Lung (tissue), 11 donors: ENCODE measurements at regions not wholly inside any gene's neighbourhood (a gene's known extent, or its start where the extent isn't known, plus 50 kb on each side); places are given as distances from the start of the nearest gene placed in this dataset.

Experiments
- ATAC-seq: fragments of 200-7000 bp; cut with Tn5 transposase; one replicate; pipeline ENCODE4 v1.9.1; 2020; ENCODE audit warnings: moderate number of reproducible peaks; ENCODE audit not compliant: insufficient read depth, low FRiP score
- DNase-seq, 3 donors: peaks; one replicate each; pipeline ENCODE4 v3.0.0-alpha.2; 2013 to 2017
- H3K27ac ChIP-seq, 2 donors: one replicate each; pipeline ENCODE4 v1.5.1; 2013; ENCODE audit warnings: mild to moderate bottlenecking in 2 of 2, moderate library complexity in 2 of 2, control low read depth in 1 of 2, inconsistent platforms in 1 of 2, low read depth in 1 of 2, low read length in 1 of 2
- H3K27me3 ChIP-seq, 3 donors: one replicate each; pipeline ENCODE4 v1.5.1; 2013; ENCODE audit warnings: low read length in 2 of 3; ENCODE audit not compliant: control insufficient read depth in 3 of 3, insufficient read depth in 3 of 3
- H3K36me3 ChIP-seq, 4 donors: one replicate each; pipeline ENCODE4 v1.5.1; 2013; ENCODE audit warnings: low read length in 4 of 4, mild to moderate bottlenecking in 1 of 4, moderate library complexity in 1 of 4; ENCODE audit not compliant: control insufficient read depth in 4 of 4, insufficient read depth in 4 of 4
- H3K4me1 ChIP-seq, 5 donors: one replicate each; pipeline ENCODE4 v1.5.1; 2013; ENCODE audit warnings: low read length in 5 of 5, mild to moderate bottlenecking in 2 of 5, moderate library complexity in 1 of 5; ENCODE audit not compliant: control insufficient read depth in 5 of 5, insufficient read depth in 5 of 5
- H3K4me3 ChIP-seq: one replicate; pipeline ENCODE4 v1.5.1; 2013; ENCODE audit warnings: mild to moderate bottlenecking, control low read depth, moderate library complexity
- H3K9ac ChIP-seq, 2 donors: one replicate each; pipeline ENCODE4 v1.5.1; 2013; ENCODE audit warnings: low read length in 2 of 2, control low read depth in 1 of 2; ENCODE audit not compliant: insufficient read depth in 1 of 2
- H3K9me3 ChIP-seq, 4 donors: one replicate each; pipeline ENCODE4 v1.5.1; 2013; ENCODE audit warnings: low read length in 3 of 4, mild to moderate bottlenecking in 1 of 4, moderate library complexity in 1 of 4; ENCODE audit not compliant: control insufficient read depth in 4 of 4, insufficient read depth in 3 of 4
- WGBS, 2 donors: extraction: QIAGEN DNeasy Blood & Tissue Kit; methylation state at CpG; one replicate each; pipeline ENCODE4 v1.1.7; 2013; 5-methylcytosine and 5-hydroxymethylcytosine counted together
- TF ChIP-seq, protein P1 (sequence below): IDR thresholded peaks from 2 replicates; pipeline ENCODE4 v1.5.1; 2012; ENCODE audit warnings: mild to moderate bottlenecking; ENCODE audit errors: control extremely low read depth, extremely low read depth
- donor health status: control.
- donor health status: control.
- donor health status: Bipolar disorder and iron deficiency.
- donor health status: healthy.
- donor health status: DM: yes; HTN: yes; CAD: no.

- no peak overlapping the region for H3K27ac ChIP-seq
- no peak for ATAC-seq
- no peak overlapping the region for H3K9ac ChIP-seq
- TF ChIP-seq, protein P1, sequence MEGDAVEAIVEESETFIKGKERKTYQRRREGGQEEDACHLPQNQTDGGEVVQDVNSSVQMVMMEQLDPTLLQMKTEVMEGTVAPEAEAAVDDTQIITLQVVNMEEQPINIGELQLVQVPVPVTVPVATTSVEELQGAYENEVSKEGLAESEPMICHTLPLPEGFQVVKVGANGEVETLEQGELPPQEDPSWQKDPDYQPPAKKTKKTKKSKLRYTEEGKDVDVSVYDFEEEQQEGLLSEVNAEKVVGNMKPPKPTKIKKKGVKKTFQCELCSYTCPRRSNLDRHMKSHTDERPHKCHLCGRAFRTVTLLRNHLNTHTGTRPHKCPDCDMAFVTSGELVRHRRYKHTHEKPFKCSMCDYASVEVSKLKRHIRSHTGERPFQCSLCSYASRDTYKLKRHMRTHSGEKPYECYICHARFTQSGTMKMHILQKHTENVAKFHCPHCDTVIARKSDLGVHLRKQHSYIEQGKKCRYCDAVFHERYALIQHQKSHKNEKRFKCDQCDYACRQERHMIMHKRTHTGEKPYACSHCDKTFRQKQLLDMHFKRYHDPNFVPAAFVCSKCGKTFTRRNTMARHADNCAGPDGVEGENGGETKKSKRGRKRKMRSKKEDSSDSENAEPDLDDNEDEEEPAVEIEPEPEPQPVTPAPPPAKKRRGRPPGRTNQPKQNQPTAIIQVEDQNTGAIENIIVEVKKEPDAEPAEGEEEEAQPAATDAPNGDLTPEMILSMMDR: no peak
- H3K4me1 ChIP-seq: peaks cover 0 to 11% (median 0%) of the 10 kb centered on the region in 5 donors
- no peak for DNase-seq
- no peaks in the 10 kb centered on the region for H3K27me3 ChIP-seq
- H3K9me3 ChIP-seq: no peaks in the 10 kb centered on the region
- H3K4me3 ChIP-seq: no peak overlapping the region
- no peaks in the 10 kb centered on the region for H3K36me3 ChIP-seq
- 73 to 78% methylated on average over 2 of the region's 2 CpGs for WGBS, 2 donors
Observed at GRCh38 chr17:71363661-71364060, 757.2 kb upstream of the SOX9 start.

DNA sequence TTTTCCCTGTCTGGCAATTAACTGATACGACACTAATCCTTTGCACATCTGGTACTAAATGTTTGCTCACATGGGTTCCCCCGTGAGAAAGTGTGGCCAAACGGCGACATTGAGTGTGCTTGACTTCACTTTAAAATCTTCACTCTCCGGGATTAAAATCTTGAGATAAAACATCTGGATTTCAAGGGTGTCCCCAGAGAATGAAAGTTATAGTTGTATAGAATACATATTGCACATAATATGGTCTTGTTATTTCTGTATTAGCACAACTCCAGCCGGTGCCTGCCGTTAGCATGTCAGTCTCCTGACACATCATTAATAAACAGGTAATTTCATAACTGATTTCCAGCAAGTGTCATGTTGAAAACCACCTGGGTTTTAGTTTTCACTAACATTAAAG, 749.0 kb upstream of the SOX9 start:
- Histone ChIP-seq H3K27ac (no peak overlapping the region), H3K9me3 (no peaks in the 10 kb centered on the region), H3K36me3 (no peaks in the 10 kb centered on the region), H3K27me3 (no peaks in the 10 kb centered on the region), H3K4me3 (no peak overlapping the region), H3K4me1 (peaks cover 0 to 11% (median 0%) of the 10 kb centered on the region in 5 donors), H3K9ac (no peak overlapping the region)
- WGBS, 2 donors: 66 to 78% methylated on average over 7 of the region's 7 CpGs
- no peak for ATAC-seq
- TF ChIP-seq, protein P1: no peak
- DNase-seq: peak in 2 of 3 donors; percentile 36 to 50

DNA sequence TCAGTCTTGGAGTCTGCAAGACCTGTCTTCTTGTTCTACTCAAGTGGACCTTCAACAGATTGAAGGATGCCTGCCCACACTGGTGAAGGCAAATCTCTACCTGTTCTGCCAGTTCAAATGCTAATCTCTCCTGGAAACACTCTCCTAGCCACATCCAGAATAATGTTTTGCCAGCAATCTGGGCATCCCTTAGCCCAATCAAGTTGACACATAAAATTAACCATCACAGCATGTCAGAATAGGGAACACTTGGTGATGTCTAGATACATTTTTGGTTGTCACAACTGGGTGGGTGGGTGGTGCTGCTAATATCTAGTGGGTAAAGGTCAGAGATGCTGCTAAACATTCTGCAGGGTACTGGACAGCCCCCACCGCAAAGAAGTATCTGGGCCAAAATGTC, 744.9 kb upstream of the SOX9 start:
- Histone ChIP-seq H3K27me3 (no peaks in the 10 kb centered on the region), H3K4me3 (no peak overlapping the region), H3K27ac (no peak overlapping the region), H3K9ac (no peak overlapping the region), H3K9me3 (no peaks in the 10 kb centered on the region), H3K36me3 (no peaks in the 10 kb centered on the region), H3K4me1 (peaks cover 0 to 42% (median 5%) of the 10 kb centered on the region in 5 donors)
- WGBS, 2 donors: 91 to 92% methylated on average over 1 of the region's 1 CpG
- DNase-seq (no peak), ATAC-seq (no peak)
- TF ChIP-seq, protein P1: no peak

DNA sequence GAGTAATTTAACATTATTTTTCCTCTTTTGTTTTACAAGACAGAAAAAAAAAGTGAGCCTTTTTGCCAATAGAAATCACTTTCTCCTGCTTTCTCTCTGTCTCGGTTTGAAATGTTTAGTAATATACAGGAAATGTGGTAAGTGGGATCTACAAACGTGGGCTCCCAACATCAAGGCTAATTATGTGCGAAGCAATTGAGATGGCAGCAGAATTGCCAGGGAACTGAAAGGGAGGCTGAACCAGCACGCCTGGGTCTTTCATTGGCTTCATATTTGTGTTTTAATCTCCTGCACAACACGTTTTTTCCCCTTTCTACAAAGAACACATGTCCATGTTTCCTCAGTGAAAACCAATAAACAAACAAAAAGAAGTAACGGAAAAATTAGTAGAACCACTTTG, 743.9 kb upstream of the SOX9 start:
- peaks cover 0 to 47% (median 5%) of the 10 kb centered on the region in 5 donors for H3K4me1 ChIP-seq
- H3K9ac ChIP-seq: no peak overlapping the region
- TF ChIP-seq, protein P1: no peak
- H3K4me3 ChIP-seq: no peak overlapping the region
- WGBS, 2 donors: 52 to 60% methylated on average over 6 of the region's 6 CpGs
- ATAC-seq (no peak), DNase-seq (peak; percentile 72 to 92 (median 91))
- H3K27ac ChIP-seq: no peak overlapping the region
- no peaks in the 10 kb centered on the region for H3K9me3 ChIP-seq
- no peaks in the 10 kb centered on the region for H3K36me3 ChIP-seq
- no peaks in the 10 kb centered on the region for H3K27me3 ChIP-seq
